Tongue (tissue), 1 donor: ENCODE measurements at regions not wholly inside any gene's neighbourhood (a gene's known extent, or its start where the extent isn't known, plus 50 kb on each side); places are given as distances from the start of the nearest gene placed in this dataset.
"Not testable (repeated sequence)": the region's sequence is repeated elsewhere in the genome, so short reads cannot be mapped to it uniquely, and the experiment has no call there.

Experiments used
- DNase-seq: peaks from one replicate; pipeline ENCODE4 v3.0.0-alpha.2; 2015

DNA sequence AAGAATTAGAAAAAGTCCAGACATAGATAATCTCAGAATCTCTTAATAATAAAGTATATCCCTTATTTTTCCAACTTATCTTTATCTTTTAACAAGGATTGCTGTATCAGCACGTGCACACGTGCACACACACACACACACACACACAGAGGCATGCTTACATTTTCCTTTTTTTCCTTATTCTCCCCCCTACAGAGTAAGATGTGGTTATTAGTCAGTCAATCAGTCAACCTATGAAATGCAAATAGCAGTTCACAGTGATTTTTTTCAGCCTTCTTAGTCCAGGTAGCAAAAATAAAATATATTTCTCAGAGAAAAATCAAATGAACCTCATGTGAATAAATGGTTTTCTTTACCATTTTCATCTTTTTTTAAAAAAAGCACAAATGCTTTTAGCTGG, 506.2 kb upstream of the SLC39A10 start:
- DNase-seq: no peak

GRCh38 chr2:195148004-195148403, 509.0 kb upstream of the SLC39A10 start:
- DNase-seq: no peak

- no peak for DNase-seq
Observed at GRCh38 chr2:195146761-195147541, 510.1 kb upstream of the SLC39A10 start.

GRCh38 chr2:195138435-195138834, 518.6 kb upstream of the SLC39A10 start:
- DNase-seq: no peak

DNA sequence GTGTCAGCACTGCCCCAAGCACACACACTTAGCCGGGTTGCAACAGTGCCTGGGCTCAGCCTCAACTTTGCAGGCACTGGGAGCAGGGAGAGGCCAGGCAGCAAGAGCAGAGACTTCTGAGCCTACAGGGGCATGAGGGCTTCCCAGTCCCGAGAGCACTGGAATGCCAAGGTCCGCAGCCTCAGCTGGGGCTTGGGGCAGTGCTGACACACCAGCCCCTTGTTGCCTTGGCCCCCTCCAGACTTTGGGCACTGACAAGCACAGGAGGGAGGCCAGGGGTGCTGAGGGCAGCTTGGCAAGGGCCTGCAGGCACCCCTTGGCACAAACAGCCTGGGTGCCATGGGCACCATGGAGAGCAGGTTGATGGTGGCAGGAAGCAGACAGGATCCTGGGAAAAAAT, 531.1 kb upstream of the SLC39A10 start:
- DNase-seq: not testable (repeated sequence)

GRCh38 chr2:195124391-195125079, 532.5 kb upstream of the SLC39A10 start:
- DNase-seq: no peak

DNA sequence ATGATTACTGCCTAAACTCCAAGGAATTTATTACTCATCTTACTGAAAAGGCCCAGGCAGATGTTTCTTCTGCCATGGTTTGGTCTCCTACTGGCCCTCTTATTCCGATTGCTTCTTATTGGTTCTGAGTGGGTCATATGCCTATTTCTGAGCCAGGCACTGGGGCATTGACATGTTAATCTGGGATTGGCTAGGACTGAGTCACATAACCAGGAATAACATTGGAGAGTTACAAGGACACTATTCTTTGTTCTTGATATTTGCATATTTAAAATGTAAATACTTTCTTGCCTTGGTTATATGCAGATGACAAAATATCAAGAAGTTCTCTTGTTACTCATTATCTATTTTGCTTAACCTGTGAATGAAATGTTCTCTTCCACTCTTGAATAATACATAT, 534.4 kb upstream of the SLC39A10 start:
- no peak for DNase-seq

- DNase-seq: peak; percentile 58
Observed at GRCh38 chr2:195121341-195121740, 535.7 kb upstream of the SLC39A10 start.

DNA sequence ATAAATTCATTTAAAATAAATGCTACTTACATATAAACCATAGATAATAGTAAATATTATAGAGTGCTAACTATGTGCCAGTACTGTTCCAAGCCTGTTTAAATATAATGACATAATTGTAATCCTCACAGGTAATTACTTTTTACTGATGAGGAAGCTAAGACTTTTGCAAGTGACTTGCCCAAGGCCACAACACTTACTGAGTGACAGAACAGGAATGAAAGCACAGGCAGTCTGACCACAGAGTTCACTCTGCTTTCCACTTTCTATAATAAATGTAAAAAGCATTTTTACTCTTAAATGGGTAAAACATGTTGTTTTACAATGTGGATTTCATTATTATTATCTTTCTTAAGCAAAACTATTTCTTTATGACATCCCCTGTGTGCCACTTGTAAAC, 537.8 kb upstream of the SLC39A10 start:
- DNase-seq: no peak

DNA sequence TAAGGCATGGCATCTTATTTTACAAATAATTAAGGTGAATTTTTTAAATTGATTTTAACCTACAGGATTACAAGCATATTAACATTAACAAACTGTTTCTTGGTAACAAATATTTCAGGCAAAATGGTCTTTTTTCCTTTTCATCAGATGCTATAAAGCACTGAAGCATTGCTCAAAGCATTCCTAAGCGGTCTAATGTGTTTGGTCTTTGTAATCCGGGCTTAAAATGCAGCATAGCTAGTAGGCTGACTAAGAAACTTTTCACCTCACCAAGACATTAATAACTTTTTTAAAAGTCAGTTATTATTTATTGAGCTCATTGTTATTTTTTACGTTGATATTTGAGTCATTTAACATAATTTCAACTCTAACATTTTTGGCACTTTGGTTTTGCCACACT, 538.8 kb upstream of the SLC39A10 start:
- no peak for DNase-seq

DNA sequence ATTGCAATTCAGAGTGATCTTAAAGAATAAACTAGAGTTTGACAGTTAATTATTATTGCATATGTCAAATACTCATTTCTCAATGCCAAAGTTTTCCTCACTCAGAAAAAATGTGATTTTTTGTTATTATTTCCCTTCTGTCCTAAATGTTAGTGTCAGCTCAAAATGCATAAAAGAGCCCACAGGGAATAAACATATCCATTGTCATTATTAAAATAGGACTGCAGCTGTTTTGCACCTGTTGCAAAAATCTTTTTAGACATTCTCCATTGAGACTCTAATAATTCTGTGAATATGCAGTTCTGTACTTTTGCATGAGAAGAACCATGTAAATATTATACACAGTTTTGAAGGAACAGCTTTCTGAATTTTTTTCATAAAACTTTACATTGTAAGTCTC, 540.0 kb upstream of the SLC39A10 start:
- peak; percentile 74 for DNase-seq

GRCh38 chr2:195115738-195116137, 541.3 kb upstream of the SLC39A10 start:
- no peak for DNase-seq

DNA sequence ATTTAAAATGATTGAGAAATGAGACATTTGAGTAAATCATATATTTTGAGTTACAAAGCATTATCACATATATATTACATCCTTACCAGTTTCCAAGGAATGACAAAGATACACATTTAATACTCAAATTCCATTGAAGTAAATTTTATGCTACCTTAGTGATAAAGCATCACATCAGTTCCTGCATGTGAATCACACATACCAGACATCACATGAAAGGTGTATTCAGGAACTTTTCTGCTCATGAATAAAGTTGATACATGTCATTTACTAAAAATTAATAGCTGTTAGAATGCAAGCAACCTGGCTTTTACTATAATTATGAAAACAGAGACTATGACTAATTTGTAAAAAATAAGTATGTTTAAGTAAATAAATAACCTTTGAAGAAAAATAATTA, 548.8 kb upstream of the SLC39A10 start:
- no peak for DNase-seq

DNA sequence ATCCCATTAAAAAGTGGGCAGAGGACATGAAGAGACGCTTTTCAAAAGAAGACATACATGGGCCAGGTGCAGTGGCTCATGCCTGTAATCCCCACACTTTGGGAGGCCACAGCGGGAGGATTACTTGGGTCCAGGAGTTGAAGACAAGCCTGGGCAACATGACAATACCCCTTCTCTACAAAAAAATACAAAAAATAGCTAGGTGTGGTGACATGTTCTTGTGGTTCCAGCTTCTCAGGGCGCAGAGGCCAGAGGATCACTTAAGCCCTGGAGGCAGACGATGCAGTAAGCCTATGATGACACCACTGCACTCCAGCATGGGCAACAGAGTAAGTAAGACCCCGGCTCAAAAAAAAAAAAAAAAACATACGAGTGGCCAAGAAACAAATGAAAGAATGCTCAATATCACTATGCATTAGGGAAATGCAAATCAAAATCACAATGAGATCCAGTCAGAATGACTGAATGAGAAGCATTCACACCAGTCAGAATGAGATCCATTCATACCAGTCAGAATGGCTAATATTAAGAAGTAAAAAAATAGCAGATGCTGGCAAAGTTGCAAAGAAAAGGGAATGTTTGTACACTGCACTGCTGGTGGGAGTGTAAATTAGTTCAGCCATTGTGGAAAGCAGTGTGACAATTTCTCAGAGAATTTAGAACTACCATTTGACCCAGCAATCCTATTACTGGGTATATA, 550.2 kb upstream of the SLC39A10 start:
- no peak for DNase-seq

DNA sequence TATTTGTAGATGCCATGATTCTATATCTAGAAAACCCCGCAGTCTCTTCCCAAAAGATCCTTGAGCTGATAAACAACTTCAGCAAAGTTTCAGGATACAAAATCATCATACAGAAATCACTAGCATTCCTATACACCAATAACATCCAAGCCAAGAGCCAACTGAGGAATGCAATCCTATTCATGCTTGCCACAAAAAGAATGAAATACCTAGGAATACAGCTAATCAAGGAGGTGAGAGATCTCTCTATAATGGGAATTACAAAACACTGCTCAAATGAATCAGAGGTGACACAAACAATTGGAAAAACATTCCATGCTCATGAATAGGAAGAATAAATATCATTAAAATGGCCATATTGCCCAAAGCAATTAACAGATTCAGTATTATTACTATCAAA, 551.4 kb upstream of the SLC39A10 start:
- DNase-seq: no peak

DNA sequence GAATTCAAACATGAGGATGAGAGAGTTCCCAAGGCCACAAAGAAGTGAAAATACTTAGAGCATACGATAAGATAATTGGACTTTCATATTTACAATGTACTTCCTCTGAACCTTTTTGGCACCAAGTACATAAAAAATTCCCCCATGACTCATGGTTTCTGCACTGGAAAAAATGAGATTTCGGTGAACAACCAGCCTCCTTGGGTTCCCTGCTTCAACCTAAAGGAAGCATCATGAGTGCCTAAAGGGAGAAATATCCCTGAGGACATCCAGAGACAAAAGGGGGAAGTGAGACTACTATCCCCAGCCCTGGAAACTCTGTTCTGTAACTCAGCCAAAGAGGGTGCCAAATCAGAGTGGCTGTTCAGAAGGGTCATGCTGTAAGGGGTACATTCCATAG, 562.7 kb upstream of the SLC39A10 start:
- no peak for DNase-seq

GRCh38 chr2:195092341-195092740, 564.7 kb upstream of the SLC39A10 start:
- no peak for DNase-seq

DNA sequence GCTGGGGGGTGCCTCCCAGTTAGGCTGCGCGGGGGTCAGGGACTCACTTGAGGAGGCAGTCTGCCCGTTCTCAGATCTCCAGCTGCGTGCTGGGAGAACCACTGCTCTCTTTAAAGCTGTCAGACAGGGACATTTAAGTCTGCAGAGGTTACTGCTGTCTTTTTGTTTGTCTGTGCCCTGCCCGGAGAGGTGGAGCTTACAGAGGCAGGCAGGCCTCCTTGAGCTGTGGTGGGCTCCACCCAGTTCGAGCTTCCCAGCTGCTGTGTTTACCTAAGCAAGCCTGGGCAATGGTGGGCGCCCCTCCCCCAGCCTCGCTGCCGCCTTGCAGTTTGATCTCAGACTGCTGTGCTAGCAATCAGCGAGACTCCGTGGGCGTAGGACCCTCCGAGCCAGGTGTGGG, 584.2 kb upstream of the SLC39A10 start:
- not testable (repeated sequence) for DNase-seq

DNA sequence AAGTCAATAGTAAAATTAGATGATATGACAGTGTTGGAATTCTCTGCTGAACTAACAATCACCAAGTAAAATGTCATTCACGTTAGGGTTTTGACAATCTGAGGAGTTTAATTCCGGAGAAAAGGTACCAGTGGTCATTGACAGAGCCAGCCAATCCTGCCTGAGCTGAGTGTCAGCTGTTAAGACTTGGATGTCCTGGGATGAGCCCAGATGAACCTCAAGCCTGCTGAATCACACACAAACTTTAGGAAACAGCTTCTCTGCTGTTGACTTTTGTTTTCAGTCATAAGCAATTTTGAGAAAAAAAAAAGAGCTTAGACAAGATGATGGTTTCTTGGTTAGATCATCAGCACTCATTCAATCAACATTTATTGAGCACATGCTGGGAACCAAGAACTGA, 600.0 kb upstream of the SLC39A10 start:
- DNase-seq: no peak

DNA sequence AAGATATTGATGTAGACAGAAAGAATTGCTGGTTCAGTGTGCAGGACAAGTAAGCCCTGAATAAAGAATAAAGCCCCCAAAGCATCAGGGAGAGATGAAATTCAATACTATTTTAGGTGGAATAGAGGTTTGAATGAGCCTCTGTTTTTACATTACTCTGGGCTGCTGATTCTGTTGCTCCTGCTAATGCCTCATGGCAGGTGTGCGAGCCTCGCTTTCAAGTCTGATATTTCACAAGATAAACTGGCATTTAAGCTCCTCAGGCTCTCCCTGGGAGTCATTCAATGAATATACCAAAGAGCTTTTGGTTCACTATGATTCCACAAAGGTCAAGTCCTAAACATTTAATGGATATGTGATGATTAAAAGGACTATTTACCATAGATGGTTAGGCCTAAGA, 601.0 kb upstream of the SLC39A10 start:
- peak; percentile 29 for DNase-seq

DNA sequence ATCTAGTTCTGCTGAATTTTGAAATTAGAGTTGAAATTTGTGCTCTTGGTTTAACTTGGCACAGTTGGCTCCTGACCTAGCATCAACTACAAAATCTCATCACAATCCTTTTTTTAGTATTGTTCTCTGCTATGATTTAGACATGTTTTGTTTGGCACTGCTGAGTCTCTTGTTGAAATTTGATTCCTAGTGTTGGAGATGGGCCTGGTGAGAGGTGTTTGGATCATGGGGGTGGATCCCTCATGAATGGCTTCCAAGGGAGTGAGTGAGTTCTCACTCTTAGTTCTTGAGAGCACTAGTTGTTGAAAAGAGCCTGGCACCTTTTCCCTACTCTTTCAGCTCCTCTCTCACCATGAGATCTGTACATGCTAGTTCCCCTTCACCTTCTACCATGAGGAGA, 605.6 kb upstream of the SLC39A10 start:
- DNase-seq: no peak

- DNase-seq: no peak
Observed at GRCh38 chr2:195049372-195050031, 607.5 kb upstream of the SLC39A10 start.

- DNase-seq: no peak
Observed at GRCh38 chr2:195047955-195048354, 609.1 kb upstream of the SLC39A10 start.
